Activated T-cell treated with anti-CD3 and anti-CD28 coated beads for 48 hours (primary cell): ENCODE measurements at regions not wholly inside any gene's neighbourhood (a gene's known extent, or its start where the extent isn't known, plus 50 kb on each side); places are given as distances from the start of the nearest gene placed in this dataset.

Experiments used
- DNase-seq: peaks from one replicate; pipeline ENCODE4 v3.0.0-alpha.2; 2020; ENCODE audit warnings: low read depth

GRCh38 chr6:132937466-132937906 is 123.1 kb downstream of the RPS12 start:
- peak; percentile 8 for DNase-seq

GRCh38 chr6:132948889-132949288 is 134.5 kb downstream of the RPS12 start:
- DNase-seq: no peak

- DNase-seq: no peak
Measured at GRCh38 chr6:132950566-132950965, 136.2 kb downstream of the RPS12 start.

GRCh38 chr6:132952031-132952867 is 137.9 kb downstream of the RPS12 start:
- DNase-seq: no peak

GRCh38 chr6:132952986-132953385 is 138.6 kb downstream of the RPS12 start:
- DNase-seq: no peak

- DNase-seq: no peak
Measured at GRCh38 chr6:132954222-132954621, 139.9 kb downstream of the RPS12 start.

- no peak for DNase-seq
Measured at GRCh38 chr6:132954936-132955335, 140.6 kb downstream of the RPS12 start.

GRCh38 chr6:132959639-132960326 is 145.4 kb downstream of the RPS12 start:
- DNase-seq: no peak

GRCh38 chr6:132960720-132961119 is 146.4 kb downstream of the RPS12 start:
- DNase-seq: no peak

- DNase-seq: no peak
Measured at GRCh38 chr6:132961122-132961521, 146.8 kb downstream of the RPS12 start.

GRCh38 chr6:132961610-132962009 is 147.2 kb downstream of the RPS12 start:
- no peak for DNase-seq

GRCh38 chr6:132962936-132963868 is 148.8 kb downstream of the RPS12 start:
- peak; percentile 46 for DNase-seq

GRCh38 chr6:132964101-132964867 is 149.9 kb downstream of the RPS12 start:
- no peak for DNase-seq

- DNase-seq: no peak
Measured at GRCh38 chr6:132964868-132965382, 150.6 kb downstream of the RPS12 start.

GRCh38 chr6:132967871-132968270 is 153.5 kb downstream of the RPS12 start:
- DNase-seq: no peak

- no peak for DNase-seq
Measured at GRCh38 chr6:132968419-132968950, 154.1 kb downstream of the RPS12 start.

- DNase-seq: no peak
Measured at GRCh38 chr6:132969196-132969595, 154.8 kb downstream of the RPS12 start.

GRCh38 chr6:132971676-132972075 is 157.3 kb downstream of the RPS12 start:
- DNase-seq: no peak

GRCh38 chr6:132972254-132972653 is 157.9 kb downstream of the RPS12 start:
- DNase-seq: no peak

GRCh38 chr6:132972971-132973370 is 158.6 kb downstream of the RPS12 start:
- no peak for DNase-seq

- no peak for DNase-seq
Measured at GRCh38 chr6:132973514-132973993, 159.2 kb downstream of the RPS12 start.
